GM19324 (cell line): ENCODE measurements at regions not wholly inside any gene's neighbourhood (a gene's known extent, or its start where the extent isn't known, plus 50 kb on each side); places are given as distances from the start of the nearest gene placed in this dataset.

Source experiments
- ATAC-seq: cut with Tn5 transposase; IDR thresholded peaks from one replicate; pipeline ENCODE4 v1.9.1; 2021; ENCODE audit warnings: mild to moderate bottlenecking, moderate library complexity; ENCODE audit not compliant: unreplicated experiment, low FRiP score

DNA sequence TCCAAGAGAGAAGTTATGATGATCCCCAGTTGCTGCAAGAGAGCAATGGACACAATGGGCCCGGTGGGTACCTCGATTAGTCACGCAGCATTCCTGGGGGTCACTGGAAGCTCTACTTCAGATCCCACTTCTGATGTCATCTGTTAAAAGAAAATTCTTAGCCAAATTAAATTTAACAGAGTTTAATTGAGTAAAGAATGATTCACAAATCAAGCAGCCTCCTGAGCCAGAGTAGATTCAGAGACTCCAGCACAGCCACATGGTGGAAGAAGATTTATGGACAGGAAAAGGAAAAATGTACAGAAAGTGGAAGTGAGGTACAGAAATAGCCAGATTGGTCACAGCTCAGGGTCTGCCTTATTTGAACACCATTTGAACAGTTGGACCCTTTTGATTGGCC, 107.5 kb downstream of the SPTSSA start:
- ATAC-seq = no peak

GRCh38 chr14:34350903-34351302, 111.1 kb downstream of the SPTSSA start:
- ATAC-seq = no peak

- no peak for ATAC-seq
Measured at GRCh38 chr14:34348592-34348991, 113.4 kb downstream of the SPTSSA start.

DNA sequence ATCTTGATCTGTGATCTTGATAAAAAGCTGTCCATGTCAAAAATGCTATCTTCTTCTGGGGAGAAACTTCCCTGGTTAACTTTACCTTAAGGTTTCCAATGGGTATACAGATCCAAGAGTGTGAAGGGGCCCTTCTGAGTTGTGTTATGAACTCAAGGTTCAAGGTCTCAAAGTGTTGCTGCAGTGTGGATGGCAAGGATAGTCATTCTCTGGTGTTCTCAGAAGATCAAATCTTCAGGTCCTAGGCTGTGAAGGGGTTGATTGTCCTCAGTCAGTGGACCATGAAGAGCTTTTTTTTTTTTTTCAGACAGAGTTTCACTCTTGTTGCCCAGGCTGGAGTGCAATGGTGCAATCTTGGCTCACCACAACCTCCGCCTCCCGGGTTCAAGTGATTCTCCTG, 114.4 kb downstream of the SPTSSA start:
- ATAC-seq = no peak

GRCh38 chr14:34345718-34346465, 116.1 kb downstream of the SPTSSA start:
- ATAC-seq = no peak

DNA sequence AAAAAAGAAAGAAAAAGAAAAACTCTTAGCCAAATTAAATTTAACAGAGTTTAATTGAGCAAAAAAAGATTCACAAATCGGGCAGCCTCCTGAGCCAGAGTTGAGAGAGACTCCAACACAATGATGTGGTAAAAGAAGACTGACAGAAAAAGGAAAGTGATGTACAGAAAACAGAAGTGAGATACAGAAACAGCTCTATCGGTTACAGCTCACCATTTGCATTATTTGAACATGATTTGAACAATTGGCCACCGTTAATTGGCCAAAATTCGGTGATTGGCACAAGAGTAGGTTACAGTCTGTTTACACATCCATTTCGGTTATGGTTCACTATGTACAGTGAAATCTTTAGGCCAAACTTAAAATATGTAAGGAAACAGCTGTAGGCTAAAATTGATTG, 117.7 kb downstream of the SPTSSA start:
- no peak for ATAC-seq

DNA sequence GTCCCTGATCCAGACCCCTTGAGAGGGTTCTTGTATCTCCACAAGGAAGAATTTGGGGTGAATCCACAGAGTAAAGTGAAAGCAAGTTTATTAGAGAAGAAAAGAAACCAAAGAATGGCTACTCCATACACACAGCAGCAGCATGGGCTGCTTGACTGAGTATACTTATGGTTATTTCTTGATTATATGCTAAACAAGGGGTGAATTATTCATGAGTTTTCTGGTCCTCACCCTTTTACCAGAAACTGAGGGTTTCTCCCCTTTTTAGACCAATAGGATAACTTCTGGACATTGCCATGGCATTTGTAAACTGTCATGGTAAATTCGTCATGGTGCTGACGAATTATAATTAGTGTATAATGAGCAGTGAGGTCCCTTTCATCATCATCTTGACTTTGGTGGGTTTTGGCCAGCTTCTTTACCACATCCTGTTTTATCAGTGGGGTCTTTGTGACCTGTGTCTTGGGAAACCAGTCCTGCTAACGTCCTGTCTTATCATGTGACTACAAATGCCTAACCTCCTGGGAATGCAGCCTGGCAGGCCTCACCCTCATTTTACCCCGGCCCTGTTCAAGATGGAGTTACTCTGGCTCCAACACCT, 121.9 kb downstream of the SPTSSA start:
- no peak for ATAC-seq

DNA sequence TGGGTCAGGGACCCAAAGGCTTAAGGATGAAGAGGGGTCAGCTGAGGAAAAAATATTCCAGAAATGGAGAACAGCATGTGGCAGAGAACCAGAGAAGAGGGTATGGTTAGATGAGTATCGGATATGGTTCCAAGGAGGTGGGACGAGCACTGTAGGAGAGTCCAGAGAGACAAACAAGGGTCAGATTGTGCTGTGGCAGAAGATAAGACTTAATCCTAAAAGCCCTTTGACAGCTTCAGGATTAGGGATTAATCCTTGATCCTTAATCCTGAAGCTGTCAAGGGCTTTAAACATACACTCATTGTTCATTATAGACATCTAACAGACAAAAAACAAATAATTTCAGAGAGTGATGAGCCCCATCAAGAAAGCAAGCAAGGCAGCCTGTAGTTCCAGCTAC, 124.0 kb downstream of the SPTSSA start:
- ATAC-seq = no peak

- ATAC-seq = no peak
Measured at GRCh38 chr14:34336501-34336900, 125.5 kb downstream of the SPTSSA start.

GRCh38 chr14:34335968-34336367, 126.1 kb downstream of the SPTSSA start:
- no peak for ATAC-seq

- no peak for ATAC-seq
Measured at GRCh38 chr14:34334329-34334728, 127.7 kb downstream of the SPTSSA start.

DNA sequence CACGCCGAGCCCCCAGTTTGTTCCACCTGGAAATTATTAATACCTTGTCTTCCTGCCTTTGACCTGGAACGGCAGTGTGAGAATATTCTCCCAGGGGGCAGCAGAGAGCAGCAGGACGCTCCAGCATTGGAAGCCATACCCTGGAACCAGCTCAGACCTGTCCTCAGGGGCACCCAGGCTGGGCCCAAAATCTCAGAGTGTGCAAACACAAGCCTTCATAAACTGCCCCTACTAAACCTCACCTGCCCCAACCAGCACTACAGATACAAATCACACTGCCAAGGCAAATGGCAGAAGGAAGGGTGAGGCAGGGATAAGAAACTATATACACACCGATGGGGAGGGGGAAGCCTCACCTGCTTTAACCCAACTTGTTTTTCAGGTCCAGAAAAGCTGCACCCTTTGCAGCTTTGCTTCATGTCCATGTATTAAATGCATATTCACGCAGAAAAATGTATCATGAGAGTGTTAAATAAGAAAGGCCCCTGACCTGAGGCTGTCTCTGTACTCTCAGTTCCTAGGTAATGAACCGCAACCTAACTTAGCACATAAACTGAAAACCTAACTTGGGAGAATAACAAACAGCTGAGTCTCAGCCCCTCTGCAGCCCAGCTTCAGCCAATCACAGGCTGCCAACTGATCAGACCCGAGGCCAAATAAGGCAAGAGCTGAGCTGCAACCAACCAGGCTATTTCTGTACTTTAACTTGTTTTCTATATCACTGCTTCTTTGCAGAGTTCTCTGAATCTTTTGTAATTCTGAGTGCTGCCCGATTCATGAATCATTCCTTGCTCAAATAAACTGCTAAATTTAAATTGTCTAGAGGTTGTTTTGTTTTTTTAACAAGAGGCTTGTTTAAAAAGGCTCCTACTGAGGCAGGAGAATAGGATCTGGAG, 130.1 kb downstream of the SPTSSA start:
- peak; percentile 79 for ATAC-seq

DNA sequence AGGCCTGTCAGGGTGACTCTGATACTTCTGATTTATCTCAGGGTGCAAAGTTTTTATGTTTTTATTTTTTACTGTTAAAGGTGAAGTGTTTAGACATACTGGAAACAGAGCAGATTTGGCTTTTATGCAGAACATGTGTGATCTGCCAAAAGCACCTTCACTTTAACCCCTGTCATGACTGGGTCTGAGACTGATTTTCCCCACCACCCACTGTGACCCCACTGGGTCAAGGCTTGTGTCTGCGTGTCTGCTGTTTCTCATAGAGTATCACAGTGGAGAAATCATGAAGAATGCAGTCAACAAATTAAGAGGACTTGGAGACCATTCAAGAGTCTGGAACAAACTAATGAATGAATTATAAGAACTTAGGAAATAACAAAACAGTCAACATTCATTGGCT, 131.2 kb downstream of the SPTSSA start:
- ATAC-seq = no peak

- no peak for ATAC-seq
Measured at GRCh38 chr14:34329301-34329700, 132.7 kb downstream of the SPTSSA start.

GRCh38 chr14:34328178-34328577, 133.9 kb downstream of the SPTSSA start:
- no peak for ATAC-seq

GRCh38 chr14:34325493-34325892, 136.5 kb downstream of the SPTSSA start:
- no peak for ATAC-seq

DNA sequence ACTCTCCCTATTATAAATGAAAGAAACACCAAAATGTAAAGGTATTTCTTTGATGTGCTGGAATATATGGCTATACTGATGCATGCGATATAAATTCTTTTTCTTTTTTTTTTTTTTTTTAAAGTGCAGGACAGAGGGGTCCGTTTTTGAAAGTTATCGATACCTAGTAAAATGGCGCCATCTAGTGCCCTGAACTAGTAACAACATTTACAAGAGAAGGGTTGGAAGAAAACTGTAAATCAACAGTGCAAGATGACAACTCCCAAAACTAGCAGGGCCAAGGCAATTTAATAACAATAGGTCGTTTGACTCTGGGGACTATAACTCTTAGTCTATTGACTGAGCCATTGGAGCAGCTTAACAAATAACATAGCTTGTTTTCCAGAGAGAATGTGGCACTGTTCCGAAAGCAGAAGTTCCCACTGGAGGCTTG, 137.7 kb downstream of the SPTSSA start:
- no peak for ATAC-seq

- no peak for ATAC-seq
Measured at GRCh38 chr14:34322940-34323418, 139.1 kb downstream of the SPTSSA start.

- no peak for ATAC-seq
Measured at GRCh38 chr14:34319140-34319539, 142.9 kb downstream of the SPTSSA start.

DNA sequence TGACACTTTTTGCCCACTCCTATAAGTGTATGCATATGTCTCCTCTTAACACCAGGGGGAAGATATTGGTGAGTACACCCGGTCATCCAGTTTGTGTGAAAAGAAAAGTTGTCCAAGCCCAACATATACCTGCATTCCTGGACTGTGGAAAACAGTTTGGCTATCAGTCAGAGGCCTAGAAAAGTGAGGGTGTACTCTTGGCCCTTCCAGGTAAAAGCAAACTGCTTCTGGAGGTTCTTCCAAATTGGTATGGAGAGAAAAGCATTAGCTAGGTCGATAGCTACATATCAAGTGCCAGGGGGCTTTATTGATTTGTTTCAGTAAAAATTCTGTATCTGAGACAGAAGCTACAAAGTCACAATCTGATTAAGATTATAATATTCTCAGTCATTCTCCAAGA, 144.0 kb downstream of the SPTSSA start:
- ATAC-seq = no peak

- ATAC-seq = no peak
Measured at GRCh38 chr14:34310724-34311123, 151.3 kb downstream of the SPTSSA start.
